ENCODE measurements at regions not wholly inside any gene's neighbourhood (a gene's known extent, or its start where the extent isn't known, plus 50 kb on each side); places are given as distances from the start of the nearest gene placed in this dataset.
"Not testable (repeated sequence)": the region's sequence is repeated elsewhere in the genome, so short reads cannot be mapped to it uniquely, and the experiment has no call there.

DNA sequence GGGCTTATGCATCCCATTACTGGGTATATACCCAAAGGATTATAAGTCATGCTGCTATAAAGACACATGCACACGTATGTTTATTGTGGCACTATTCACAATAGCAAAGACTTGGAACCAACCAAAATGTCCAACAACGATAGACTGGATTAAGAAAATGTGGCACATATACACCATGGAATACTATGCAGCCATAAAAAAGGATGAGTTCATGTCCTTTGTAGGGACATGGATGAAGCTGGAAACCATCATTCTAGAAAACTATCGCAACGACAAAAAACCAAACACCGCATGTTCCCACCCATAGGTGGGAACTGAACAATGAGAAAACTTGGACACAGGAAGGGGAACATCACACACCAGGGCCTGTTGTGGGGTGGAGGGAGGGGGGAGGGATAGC is 323.3 kb upstream of the FGF16 start:
- H3K27ac ChIP-seq (ENCODE audit: insufficient read depth, low read length); BruUV-seq (replicated peaks); intact Hi-C loops (cut with micrococcal nuclease): not testable (repeated sequence)

DNA sequence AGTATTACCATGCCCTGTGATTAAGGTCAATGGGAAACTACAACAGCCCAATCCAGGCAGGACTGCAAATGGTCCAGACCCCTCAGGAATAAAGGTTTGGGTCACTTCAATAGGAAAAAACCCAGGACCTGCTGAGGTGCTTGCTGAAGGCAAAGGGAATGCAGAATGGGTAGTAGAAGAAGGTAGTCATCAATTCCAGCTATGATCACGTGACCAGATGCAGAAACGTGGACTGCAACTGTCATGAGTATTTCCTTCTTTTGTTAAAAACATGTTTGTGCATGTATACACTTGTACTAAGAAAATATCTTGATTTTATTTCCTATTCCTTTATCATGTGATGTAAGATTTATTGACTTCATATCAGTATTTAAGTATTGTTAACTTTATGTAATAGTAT is 319.6 kb upstream of the FGF16 start:
- BruUV-seq (replicated peaks); H3K23ac ChIP-seq (ENCODE audit: low read depth, low read length); DNase-seq; H2BK15ac ChIP-seq (ENCODE audit: low read depth, low read length); H3K18ac ChIP-seq (ENCODE audit: low read depth, low read length); H2AK9ac ChIP-seq (replicated peaks; ENCODE audit: low read depth, low read length, poor library complexity); H3K9me1 ChIP-seq (ENCODE audit: insufficient read depth, low read length); H3K56ac ChIP-seq (ENCODE audit: extremely low read depth, insufficient read depth, low read length); H2BK120ac ChIP-seq (ENCODE audit: low read depth, low read length); H4K91ac ChIP-seq (ENCODE audit: insufficient read depth, low read depth, low read length); H2AK5ac ChIP-seq (ENCODE audit: low read depth, low read length); H4K5ac ChIP-seq (ENCODE audit: low read depth, low read length); H2BK5ac ChIP-seq (ENCODE audit: low read depth, low read length, poor library complexity, severe bottlenecking); H3K4me1 ChIP-seq (ENCODE audit: control insufficient read depth, insufficient read depth, low read length); H3K9ac ChIP-seq (ENCODE audit: low read depth, low read length); dilution Hi-C loops (cut with HindIII; ENCODE audit: low sequenced_read_pairs, unreplicated experiment); H3K27me3 ChIP-seq (ENCODE audit: control insufficient read depth, insufficient read depth, low read length); H3K14ac ChIP-seq (replicated peaks; ENCODE audit: low read depth, low read length); H4K20me1 ChIP-seq (ENCODE audit: insufficient read depth, low read length); H3K27ac ChIP-seq (ENCODE audit: insufficient read depth, low read length); CTCF ChIA-PET; intact Hi-C loops (cut with micrococcal nuclease); H3K4me3 ChIP-seq (ENCODE audit: insufficient read depth, low read depth, low read length); H2AFZ ChIP-seq (replicated peaks; ENCODE audit: low read length, poor library complexity); in situ Hi-C loops (cut with MboI; ENCODE audit: low sequenced_read_pairs); H3K36me3 ChIP-seq (ENCODE audit: control insufficient read depth, insufficient read depth, low read length); ATAC-seq (ENCODE audit: low read depth); H3K4ac ChIP-seq (ENCODE audit: low read depth, low read length); H3K4me2 ChIP-seq (ENCODE audit: low read depth, low read length); H2BK20ac ChIP-seq (ENCODE audit: low read depth, low read length); POLR2A ChIA-PET (ENCODE audit: unreplicated experiment); H4K8ac ChIP-seq (ENCODE audit: low read depth in 2 of 2, low read length in 2 of 2); H3K9me3 ChIP-seq (ENCODE audit: control insufficient read depth, insufficient read depth, low read length); H3K79me1 ChIP-seq (ENCODE audit: low read depth in 1 of 2, low read length in 2 of 2): not testable (repeated sequence)
- no CpG with 5 or more reads among the region's 2 CpGs for WGBS, 2 experiments (ENCODE audit: extremely low coverage in 2 of 2, insufficient read length in 1 of 2)

More for the DNA sequence above, 323.3 kb upstream of the FGF16 start:
- H3K56ac ChIP-seq (ENCODE audit: extremely low read depth, insufficient read depth, low read length); H3K4ac ChIP-seq (ENCODE audit: low read depth, low read length); POLR2A ChIA-PET (ENCODE audit: unreplicated experiment); H3K9ac ChIP-seq (ENCODE audit: low read depth, low read length); DNase-seq; H2BK5ac ChIP-seq (ENCODE audit: low read depth, low read length, poor library complexity, severe bottlenecking); H3K23ac ChIP-seq (ENCODE audit: low read depth, low read length); H2BK20ac ChIP-seq (ENCODE audit: low read depth, low read length); H3K79me1 ChIP-seq (ENCODE audit: low read depth in 1 of 2, low read length in 2 of 2); H3K36me3 ChIP-seq (ENCODE audit: control insufficient read depth, insufficient read depth, low read length); H3K4me1 ChIP-seq (ENCODE audit: control insufficient read depth, insufficient read depth, low read length); H4K91ac ChIP-seq (ENCODE audit: insufficient read depth, low read depth, low read length); H3K18ac ChIP-seq (ENCODE audit: low read depth, low read length); H2AK9ac ChIP-seq (replicated peaks; ENCODE audit: low read depth, low read length, poor library complexity); H3K4me2 ChIP-seq (ENCODE audit: low read depth, low read length); H3K4me3 ChIP-seq (ENCODE audit: insufficient read depth, low read depth, low read length); dilution Hi-C loops (cut with HindIII; ENCODE audit: low sequenced_read_pairs, unreplicated experiment); H2AFZ ChIP-seq (replicated peaks; ENCODE audit: low read length, poor library complexity); H4K20me1 ChIP-seq (ENCODE audit: insufficient read depth, low read length); H2BK15ac ChIP-seq (ENCODE audit: low read depth, low read length); H2BK120ac ChIP-seq (ENCODE audit: low read depth, low read length); H4K5ac ChIP-seq (ENCODE audit: low read depth, low read length); ATAC-seq (ENCODE audit: low read depth); H3K9me3 ChIP-seq (ENCODE audit: control insufficient read depth, insufficient read depth, low read length); H4K8ac ChIP-seq (ENCODE audit: low read depth in 2 of 2, low read length in 2 of 2); CTCF ChIA-PET; in situ Hi-C loops (cut with MboI; ENCODE audit: low sequenced_read_pairs); H3K14ac ChIP-seq (replicated peaks; ENCODE audit: low read depth, low read length); H3K27me3 ChIP-seq (ENCODE audit: control insufficient read depth, insufficient read depth, low read length); H3K9me1 ChIP-seq (ENCODE audit: insufficient read depth, low read length); H2AK5ac ChIP-seq (ENCODE audit: low read depth, low read length): not testable (repeated sequence)
- no CpG with 5 or more reads among the region's 5 CpGs for WGBS, 2 experiments (ENCODE audit: extremely low coverage in 2 of 2, insufficient read length in 1 of 2)

Measured in IMR-90 (cell line).